Dendritic cell treated with granulocyte-macrophage colony-stimulating factor and Interleukin-4, amounts not matched to agents 40 ng/mL and 50 ng/mL, for 4 days (primary cell): ENCODE measurements at regions not wholly inside any gene's neighbourhood (a gene's known extent, or its start where the extent isn't known, plus 50 kb on each side); places are given as distances from the start of the nearest gene placed in this dataset.

ENCODE experiments used
- H3K27ac Mint-ChIP-seq: one replicate; pipeline ENCODE4 v1.8.0; 2022; ENCODE audit warnings: mild to moderate bottlenecking, mixed read lengths
- H3K27me3 Mint-ChIP-seq: one replicate; pipeline ENCODE4 v1.8.0; 2022; ENCODE audit warnings: mild to moderate bottlenecking, mixed read lengths
- H3K36me3 Mint-ChIP-seq: one replicate; pipeline ENCODE4 v1.8.0; 2022; ENCODE audit warnings: low read depth, mixed read lengths
- H3K4me1 Mint-ChIP-seq: one replicate; pipeline ENCODE4 v1.8.0; 2022; ENCODE audit warnings: low read depth, mixed read lengths
- H3K4me3 Mint-ChIP-seq: one replicate; pipeline ENCODE4 v1.8.0; 2022; ENCODE audit warnings: mild to moderate bottlenecking, moderate library complexity, mixed read lengths
- H3K9me3 Mint-ChIP-seq: one replicate; pipeline ENCODE4 v1.8.0; 2022; ENCODE audit warnings: mixed read lengths
- intact Hi-C: fragments of 100-400 bp; cut with micrococcal nuclease; formaldehyde crosslinking; loops from one replicate; pipeline ENCODE4 v1.15.0; 2022

GRCh38 chr2:18093196-18093595, 214.7 kb downstream of the KCNS3 start:
- H3K27me3 Mint-ChIP-seq, result no peaks in the 10 kb centered on the region
- H3K4me1 Mint-ChIP-seq, result no peaks in the 10 kb centered on the region
- intact Hi-C loops, result no loop called here
- no peaks in the 10 kb centered on the region for H3K9me3 Mint-ChIP-seq
- H3K4me3 Mint-ChIP-seq, result no peak overlapping the region
- no peak overlapping the region for H3K27ac Mint-ChIP-seq
- H3K36me3 Mint-ChIP-seq, result no peaks in the 10 kb centered on the region

- Mint-ChIP-seq H3K4me3 (no peak overlapping the region), H3K4me1 (no peaks in the 10 kb centered on the region), H3K36me3 (no peaks in the 10 kb centered on the region), H3K9me3 (no peaks in the 10 kb centered on the region), H3K27me3 (no peaks in the 10 kb centered on the region), H3K27ac (no peak overlapping the region)
- intact Hi-C loops, result no loop called here
Measured at GRCh38 chr2:18092760-18093159, 214.3 kb downstream of the KCNS3 start.

DNA sequence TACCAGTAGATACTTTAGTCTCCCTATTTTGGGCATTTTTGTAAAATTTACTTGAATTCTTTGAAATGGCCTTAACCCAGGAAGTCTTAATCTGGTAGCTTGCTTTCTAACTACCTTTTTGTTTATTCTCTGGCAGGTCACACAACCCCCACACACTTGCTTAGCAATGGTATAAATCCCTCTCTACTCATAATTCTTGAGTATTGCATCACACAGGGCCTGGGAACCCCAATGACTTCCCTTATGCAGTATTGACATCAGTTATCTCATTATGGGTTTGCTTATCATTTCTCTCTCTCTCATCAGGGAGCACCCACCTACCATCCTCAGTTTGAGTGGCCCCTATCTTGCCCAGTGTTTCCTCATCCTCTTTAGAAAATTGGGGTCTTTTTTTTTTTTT, 207.1 kb downstream of the KCNS3 start:
- intact Hi-C loops, result no loop called here
- Mint-ChIP-seq H3K4me1 (no peaks in the 10 kb centered on the region), H3K27ac (no peak overlapping the region), H3K9me3 (no peaks in the 10 kb centered on the region), H3K27me3 (no peaks in the 10 kb centered on the region), H3K36me3 (no peaks in the 10 kb centered on the region), H3K4me3 (no peak overlapping the region)

- intact Hi-C loops, result no loop called here
- H3K27ac Mint-ChIP-seq, result no peak overlapping the region
- no peaks in the 10 kb centered on the region for H3K27me3 Mint-ChIP-seq
- no peaks in the 10 kb centered on the region for H3K36me3 Mint-ChIP-seq
- H3K9me3 Mint-ChIP-seq, result no peaks in the 10 kb centered on the region
- H3K4me3 Mint-ChIP-seq, result no peak overlapping the region
- H3K4me1 Mint-ChIP-seq, result no peaks in the 10 kb centered on the region
Measured at GRCh38 chr2:18084376-18084775, 205.9 kb downstream of the KCNS3 start.

DNA sequence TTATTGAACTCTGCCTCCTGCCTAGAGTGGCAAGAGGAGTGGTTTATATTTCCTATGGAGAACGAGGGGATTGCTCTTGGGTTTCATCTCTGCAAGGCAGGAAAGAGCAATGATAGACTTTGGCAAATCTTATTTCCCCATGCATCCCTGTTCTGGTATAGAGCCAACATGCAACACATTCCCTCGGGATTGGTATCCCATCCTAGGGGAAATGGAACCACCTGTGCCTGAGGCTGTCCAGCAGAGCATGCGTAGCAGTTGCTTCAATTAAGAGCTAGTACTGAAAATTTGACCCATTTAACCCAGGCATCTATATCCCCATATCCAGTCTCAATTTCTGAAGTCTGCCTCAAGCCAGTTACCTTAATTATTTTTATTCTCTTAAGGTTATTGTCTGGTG, 205.3 kb downstream of the KCNS3 start:
- Mint-ChIP-seq H3K4me3 (no peak overlapping the region), H3K27ac (no peak overlapping the region), H3K9me3 (no peaks in the 10 kb centered on the region), H3K4me1 (no peaks in the 10 kb centered on the region), H3K36me3 (no peaks in the 10 kb centered on the region), H3K27me3 (no peaks in the 10 kb centered on the region)
- intact Hi-C loops, result no loop called here

DNA sequence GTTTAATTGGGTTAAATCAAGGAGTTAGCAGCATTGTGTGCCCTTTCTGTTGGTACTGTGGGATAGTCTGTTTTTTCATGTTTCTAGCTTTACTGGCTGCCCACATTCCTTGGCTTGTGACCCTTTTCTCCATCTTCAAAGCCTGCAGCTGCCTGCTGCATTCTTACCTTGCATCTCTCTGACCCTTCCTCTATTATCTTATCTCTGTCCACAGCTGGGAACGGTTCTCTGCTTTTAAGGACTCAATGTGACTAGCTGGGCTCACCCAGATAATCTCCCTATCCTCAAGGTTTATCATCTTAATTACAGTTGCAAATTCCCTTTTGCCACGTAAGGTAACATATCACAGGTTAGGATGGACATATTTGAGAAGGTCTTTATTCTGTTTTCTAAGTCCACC, 199.7 kb downstream of the KCNS3 start:
- Mint-ChIP-seq H3K27me3 (no peaks in the 10 kb centered on the region), H3K27ac (no peak overlapping the region), H3K9me3 (no peaks in the 10 kb centered on the region), H3K36me3 (no peaks in the 10 kb centered on the region), H3K4me1 (no peaks in the 10 kb centered on the region), H3K4me3 (no peak overlapping the region)
- intact Hi-C loops, result no loop called here

DNA sequence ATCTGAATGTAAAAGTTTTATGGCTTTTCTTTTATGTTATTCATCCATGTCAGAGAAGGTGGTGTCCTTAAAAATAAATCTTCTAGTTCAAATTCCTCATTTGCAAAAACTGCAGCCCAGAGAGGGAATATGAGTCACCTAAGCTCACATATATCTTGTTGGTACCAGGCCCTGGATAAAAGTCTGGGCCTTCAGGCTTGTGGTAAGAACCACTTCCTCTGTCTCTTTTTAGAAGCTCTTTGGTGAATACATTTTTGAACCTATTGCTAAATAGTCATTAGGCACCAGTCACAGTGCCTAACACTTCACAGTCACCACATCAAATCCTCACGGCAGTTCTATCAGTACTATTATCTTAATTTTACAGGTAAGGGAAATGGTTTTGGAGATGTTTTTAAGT, 199.2 kb downstream of the KCNS3 start:
- Mint-ChIP-seq H3K4me1 (no peaks in the 10 kb centered on the region), H3K9me3 (no peaks in the 10 kb centered on the region), H3K4me3 (no peak overlapping the region), H3K27ac (no peak overlapping the region), H3K27me3 (no peaks in the 10 kb centered on the region), H3K36me3 (no peaks in the 10 kb centered on the region)
- intact Hi-C loops, result no loop called here

GRCh38 chr2:18077231-18077630, 198.8 kb downstream of the KCNS3 start:
- H3K9me3 Mint-ChIP-seq, result no peaks in the 10 kb centered on the region
- H3K27me3 Mint-ChIP-seq, result no peaks in the 10 kb centered on the region
- no peaks in the 10 kb centered on the region for H3K4me1 Mint-ChIP-seq
- no peaks in the 10 kb centered on the region for H3K36me3 Mint-ChIP-seq
- intact Hi-C loops, result no loop called here
- no peak overlapping the region for H3K27ac Mint-ChIP-seq
- no peak overlapping the region for H3K4me3 Mint-ChIP-seq

GRCh38 chr2:18074476-18074875, 196.0 kb downstream of the KCNS3 start:
- H3K4me1 Mint-ChIP-seq, result no peaks in the 10 kb centered on the region
- intact Hi-C loops, result no loop called here
- H3K4me3 Mint-ChIP-seq, result no peak overlapping the region
- no peak overlapping the region for H3K27ac Mint-ChIP-seq
- no peaks in the 10 kb centered on the region for H3K27me3 Mint-ChIP-seq
- no peaks in the 10 kb centered on the region for H3K36me3 Mint-ChIP-seq
- no peaks in the 10 kb centered on the region for H3K9me3 Mint-ChIP-seq

DNA sequence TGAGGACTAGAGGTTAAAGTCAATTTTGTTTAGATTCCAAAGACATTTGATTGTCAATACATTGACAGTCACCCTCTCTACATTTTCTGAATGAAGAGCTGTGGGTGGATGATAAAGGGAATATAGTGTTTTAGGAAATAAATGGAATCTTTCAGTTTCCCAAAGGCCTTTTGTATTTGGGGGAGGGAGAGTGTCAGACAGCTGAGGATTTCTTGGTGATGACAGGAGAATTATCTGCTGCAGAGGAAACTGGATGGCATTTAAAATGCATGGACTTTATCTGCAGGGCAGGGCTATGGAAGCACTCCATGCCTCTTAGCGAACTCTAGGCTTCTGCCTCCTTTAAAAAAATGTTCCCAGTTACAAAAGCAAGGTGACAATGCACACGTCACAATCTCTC, 195.1 kb downstream of the KCNS3 start:
- no peak overlapping the region for H3K4me3 Mint-ChIP-seq

DNA sequence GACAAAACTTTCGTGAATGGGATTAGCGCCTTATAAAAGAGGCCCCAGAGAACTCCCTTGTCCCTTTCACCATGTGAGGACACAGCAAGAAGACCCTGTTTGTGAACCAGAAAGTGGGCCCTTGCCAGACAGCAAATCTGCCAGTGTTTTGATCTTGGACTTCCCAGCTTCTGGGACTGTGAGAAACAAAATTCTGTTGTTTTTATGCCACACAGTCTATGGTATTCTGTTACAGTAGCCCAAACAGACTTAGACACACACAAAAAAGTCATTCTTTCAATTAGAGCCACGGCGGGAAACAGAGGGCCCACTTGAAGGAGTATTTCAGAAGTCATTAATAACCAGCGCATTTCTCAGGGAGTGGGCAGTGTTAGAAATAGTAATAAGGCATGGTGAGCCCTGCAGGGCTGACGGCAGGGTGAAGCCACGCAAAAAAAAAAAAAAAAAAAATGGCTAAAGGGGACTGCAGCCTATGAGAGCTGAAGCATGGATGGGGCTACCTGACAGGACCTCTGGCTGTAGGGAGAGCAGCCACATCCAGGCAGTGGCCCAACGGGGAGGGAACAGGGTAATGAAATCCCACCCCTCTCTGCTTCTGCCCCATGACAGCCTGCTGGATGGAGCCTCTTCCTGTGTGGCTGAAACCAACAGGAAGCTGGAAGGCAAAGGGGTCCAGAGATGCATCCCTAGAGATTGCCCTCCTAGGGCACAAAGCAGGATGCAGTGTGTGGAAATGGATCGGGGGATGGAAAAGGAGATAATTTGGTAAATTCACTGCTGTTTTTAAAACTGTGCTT, 189.3 kb downstream of the KCNS3 start:
- no peak overlapping the region for H3K4me3 Mint-ChIP-seq
- no peaks in the 10 kb centered on the region for H3K36me3 Mint-ChIP-seq
- peaks cover 2% of the 10 kb centered on the region for H3K27me3 Mint-ChIP-seq
- no peaks in the 10 kb centered on the region for H3K9me3 Mint-ChIP-seq
- no peak overlapping the region for H3K27ac Mint-ChIP-seq
- intact Hi-C loops, result no loop called here
- H3K4me1 Mint-ChIP-seq, result peaks cover 8% of the 10 kb centered on the region

More for the DNA sequence above, 195.1 kb downstream of the KCNS3 start:
- Mint-ChIP-seq H3K27me3 (no peaks in the 10 kb centered on the region), H3K9me3 (no peaks in the 10 kb centered on the region), H3K27ac (no peak overlapping the region), H3K4me1 (no peaks in the 10 kb centered on the region), H3K36me3 (no peaks in the 10 kb centered on the region)
- intact Hi-C loops, result no loop called here

DNA sequence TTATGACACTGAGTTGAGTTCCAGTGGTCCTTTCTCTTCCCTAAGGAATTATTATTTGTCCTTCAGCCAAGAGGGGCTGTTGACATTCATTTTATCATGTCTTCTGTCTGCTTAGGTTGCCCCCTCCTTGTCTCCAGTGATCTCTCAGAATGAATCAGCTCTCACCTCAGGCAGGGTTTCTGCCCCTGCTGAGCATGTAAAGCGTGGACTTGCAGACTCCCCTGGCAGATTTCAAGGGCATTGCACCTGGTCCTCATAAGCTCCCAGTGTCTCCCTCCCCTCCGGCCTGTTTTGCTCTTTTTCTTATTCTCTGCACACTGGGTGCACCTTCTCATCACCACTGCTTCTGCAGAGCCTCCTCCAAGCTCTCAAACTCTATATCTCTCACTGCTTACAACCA, 188.4 kb downstream of the KCNS3 start:
- H3K27ac Mint-ChIP-seq, result no peak overlapping the region
- no peak overlapping the region for H3K4me3 Mint-ChIP-seq
- intact Hi-C loops, result no loop called here
- peaks cover 2% of the 10 kb centered on the region for H3K27me3 Mint-ChIP-seq
- H3K4me1 Mint-ChIP-seq, result peaks cover 8% of the 10 kb centered on the region
- no peaks in the 10 kb centered on the region for H3K9me3 Mint-ChIP-seq
- no peaks in the 10 kb centered on the region for H3K36me3 Mint-ChIP-seq

DNA sequence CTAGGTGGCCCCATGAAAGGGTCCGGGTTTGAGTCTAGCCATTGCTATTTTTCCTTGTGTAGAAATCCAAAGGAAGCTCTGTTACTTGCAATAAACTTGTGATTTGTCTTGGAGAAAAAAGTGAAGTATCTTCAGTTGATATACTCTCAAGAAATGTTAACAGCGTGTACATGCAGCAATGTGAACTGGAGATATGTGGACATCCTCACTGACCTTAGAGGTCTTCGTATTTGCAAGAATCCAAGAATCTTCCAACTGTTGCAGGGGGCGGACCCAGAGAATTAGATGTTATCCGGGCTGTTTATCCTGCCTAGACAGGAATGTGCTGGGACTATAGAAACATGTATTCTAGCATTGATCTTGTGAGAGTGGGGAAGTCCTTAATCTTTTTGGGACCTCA, 187.6 kb downstream of the KCNS3 start:
- peaks cover 8% of the 10 kb centered on the region for H3K4me1 Mint-ChIP-seq
- peaks cover 4% of the 10 kb centered on the region for H3K27me3 Mint-ChIP-seq
- no peaks in the 10 kb centered on the region for H3K9me3 Mint-ChIP-seq
- no peaks in the 10 kb centered on the region for H3K36me3 Mint-ChIP-seq
- no peak overlapping the region for H3K27ac Mint-ChIP-seq
- no peak overlapping the region for H3K4me3 Mint-ChIP-seq
- intact Hi-C loops, result no loop called here

DNA sequence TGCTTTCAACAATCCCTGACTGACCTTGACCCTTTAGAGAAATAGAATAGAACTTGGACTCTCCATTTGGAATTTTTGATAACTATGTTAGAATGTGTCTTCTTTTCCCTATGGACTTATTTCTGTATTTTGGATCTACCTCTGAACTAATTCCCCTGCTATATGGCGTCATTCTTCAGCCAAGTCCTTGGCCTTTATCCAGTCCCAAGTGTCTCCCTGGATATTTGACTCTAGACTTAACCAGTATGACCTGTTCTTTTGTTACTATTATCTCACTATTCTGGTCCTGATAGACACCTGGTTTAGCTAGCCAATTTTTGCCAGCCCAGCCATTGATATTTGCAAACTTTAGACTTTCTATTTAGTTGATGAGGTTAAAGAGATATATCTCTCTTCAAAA, 186.8 kb downstream of the KCNS3 start:
- Mint-ChIP-seq H3K4me1 (peaks cover 8% of the 10 kb centered on the region), H3K27ac (no peak overlapping the region), H3K27me3 (peaks cover 4% of the 10 kb centered on the region), H3K4me3 (no peak overlapping the region), H3K9me3 (no peaks in the 10 kb centered on the region), H3K36me3 (no peaks in the 10 kb centered on the region)
- intact Hi-C loops, result no loop called here

GRCh38 chr2:18063826-18064470, 185.5 kb downstream of the KCNS3 start:
- no peak overlapping the region for H3K4me3 Mint-ChIP-seq
- no peak overlapping the region for H3K27ac Mint-ChIP-seq
- intact Hi-C loops, result no loop called here
- H3K27me3 Mint-ChIP-seq, result peaks cover 4% of the 10 kb centered on the region
- H3K9me3 Mint-ChIP-seq, result no peaks in the 10 kb centered on the region
- no peaks in the 10 kb centered on the region for H3K36me3 Mint-ChIP-seq
- H3K4me1 Mint-ChIP-seq, result peaks cover 8% of the 10 kb centered on the region
